Upper lobe of left lung (tissue), 6 donors: ENCODE measurements at regions not wholly inside any gene's neighbourhood (a gene's known extent, or its start where the extent isn't known, plus 50 kb on each side); places are given as distances from the start of the nearest gene placed in this dataset.

Experiments used
- ATAC-seq, 2 donors: fragments of 200-7000 bp; cut with Tn5 transposase; one replicate each; pipeline ENCODE4 v1.9.1; 2022; ENCODE audit warnings: mild to moderate bottlenecking in 2 of 2, moderate library complexity in 2 of 2; ENCODE audit not compliant: low FRiP score in 2 of 2
- DNase-seq, 2 donors: peaks; one replicate each; pipeline ENCODE4 v3.0.0-alpha.2; 2019 to 2020
- H3K27ac ChIP-seq, 4 donors: fragments of 200-600 bp; sonication (generic); one replicate each; pipeline ENCODE4 v1.5.1; 2016 to 2019
- H3K27me3 ChIP-seq, 4 donors: fragments of 200-600 bp; sonication (generic); one replicate each; pipeline ENCODE4 v1.5.1; 2017 to 2019
- H3K36me3 ChIP-seq, 4 donors: fragments of 200-600 bp; sonication (generic); one replicate each; pipeline ENCODE4 v1.5.1; 2016 to 2019
- H3K4me1 ChIP-seq, 4 donors: fragments of 200-600 bp; sonication (generic); one replicate each; pipeline ENCODE4 v1.5.1; 2018 to 2019
- H3K4me3 ChIP-seq, 4 donors: fragments of 200-600 bp; sonication (generic); one replicate each; pipeline ENCODE4 v1.5.1; 2017 to 2019; ENCODE audit warnings: mild to moderate bottlenecking in 2 of 4, moderate library complexity in 1 of 4
- H3K9me3 ChIP-seq, 4 donors: fragments of 200-600 bp; sonication (generic); one replicate each; pipeline ENCODE4 v1.5.1; 2018 to 2019
- EP300 ChIP-seq, 4 donors: sonication (generic); formaldehyde crosslinking; IDR thresholded peaks; one replicate each; pipeline ENCODE4 v1.5.1; 2017; ENCODE audit warnings: antibody characterized with exemption in 4 of 4, control low read depth in 2 of 4
- POLR2AphosphoS5 ChIP-seq, 2 donors: sonication (generic); formaldehyde crosslinking; IDR thresholded peaks; one replicate each; pipeline ENCODE4 v1.5.1; 2017; ENCODE audit warnings: antibody characterized with exemption in 2 of 2
- WGBS, 2 donors: methylation state at CpG; one replicate each; pipeline ENCODE4 v1.1.5; 2017 to 2018; 5-methylcytosine and 5-hydroxymethylcytosine counted together
- TF ChIP-seq, protein P1 (sequence below), 6 experiments: fragments of 450-650 bp in 4 of 6; fragments of 200-600 bp in 2 of 6; sonication (generic) in 2 of 6; IDR thresholded peaks; one replicate each; pipeline ENCODE4 v1.5.1; 2016 to 2019; ENCODE audit warnings: antibody characterized with exemption in 6 of 6
- donor health status: DM: no; HTN: no; CAD: no; lungs with moderate emphysema.
- donor health status: DM: no; HTN: yes; CAD: no; lungs with severe emphysema.

DNA sequence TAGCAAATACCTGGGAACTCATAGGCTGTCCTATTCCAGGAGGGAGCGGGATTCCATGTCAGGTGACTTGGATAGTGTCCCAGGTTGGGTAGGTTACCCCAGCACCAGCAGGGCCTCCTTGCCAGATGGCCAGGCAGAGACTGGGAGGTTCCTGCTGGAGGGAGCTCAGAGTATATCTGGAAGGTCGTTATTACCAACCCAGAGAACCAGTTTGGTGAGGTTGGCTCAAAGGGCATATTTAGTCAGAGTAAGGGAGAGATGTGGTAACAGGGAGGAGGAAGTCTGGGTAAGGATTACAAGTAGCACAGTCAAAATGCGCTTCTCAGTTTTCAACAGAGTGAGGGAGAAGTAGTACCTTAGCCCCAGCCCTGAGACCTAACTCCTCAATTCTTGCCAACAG lies 53.3 kb upstream of the LNX1 start:
- H3K4me1 ChIP-seq = peaks cover 10 to 30% (median 21%) of the 10 kb centered on the region in 4 donors
- TF ChIP-seq POLR2AphosphoS5 (IDR thresholded peaks at IDR 0.05) (peak in 1 of 2 donors; percentile 12), EP300 (IDR thresholded peaks at IDR 0.05) (no peak)
- TF ChIP-seq, protein P1, sequence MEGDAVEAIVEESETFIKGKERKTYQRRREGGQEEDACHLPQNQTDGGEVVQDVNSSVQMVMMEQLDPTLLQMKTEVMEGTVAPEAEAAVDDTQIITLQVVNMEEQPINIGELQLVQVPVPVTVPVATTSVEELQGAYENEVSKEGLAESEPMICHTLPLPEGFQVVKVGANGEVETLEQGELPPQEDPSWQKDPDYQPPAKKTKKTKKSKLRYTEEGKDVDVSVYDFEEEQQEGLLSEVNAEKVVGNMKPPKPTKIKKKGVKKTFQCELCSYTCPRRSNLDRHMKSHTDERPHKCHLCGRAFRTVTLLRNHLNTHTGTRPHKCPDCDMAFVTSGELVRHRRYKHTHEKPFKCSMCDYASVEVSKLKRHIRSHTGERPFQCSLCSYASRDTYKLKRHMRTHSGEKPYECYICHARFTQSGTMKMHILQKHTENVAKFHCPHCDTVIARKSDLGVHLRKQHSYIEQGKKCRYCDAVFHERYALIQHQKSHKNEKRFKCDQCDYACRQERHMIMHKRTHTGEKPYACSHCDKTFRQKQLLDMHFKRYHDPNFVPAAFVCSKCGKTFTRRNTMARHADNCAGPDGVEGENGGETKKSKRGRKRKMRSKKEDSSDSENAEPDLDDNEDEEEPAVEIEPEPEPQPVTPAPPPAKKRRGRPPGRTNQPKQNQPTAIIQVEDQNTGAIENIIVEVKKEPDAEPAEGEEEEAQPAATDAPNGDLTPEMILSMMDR (IDR thresholded peaks at IDR 0.05) = no peak
- H3K9me3 ChIP-seq = no peaks in the 10 kb centered on the region
- peak overlapping the region in 3 of 4 donors; percentile 12 to 36 (median 27) for H3K27ac ChIP-seq
- no peaks in the 10 kb centered on the region for H3K36me3 ChIP-seq
- DNase-seq (peak in 1 of 2 donors; percentile 74), ATAC-seq (peak; percentile 56 to 88)
- WGBS, 2 donors = 55 to 67% methylated on average over 3 of the region's 3 CpGs
- no peaks in the 10 kb centered on the region for H3K27me3 ChIP-seq
- H3K4me3 ChIP-seq = no peak overlapping the region
